GM18499 (cell line): ENCODE measurements at regions not wholly inside any gene's neighbourhood (a gene's known extent, or its start where the extent isn't known, plus 50 kb on each side); places are given as distances from the start of the nearest gene placed in this dataset.
A peak's percentile ranks its signal among the peaks of the same experiment; 100 is the strongest.

Experiments used
- ATAC-seq: cut with Tn5 transposase; IDR thresholded peaks from one replicate; pipeline ENCODE4 v1.9.1; 2021; ENCODE audit warnings: moderate number of reproducible peaks; ENCODE audit not compliant: insufficient read depth, unreplicated experiment

GRCh38 chr7:136807598-136807997 lies 60.9 kb upstream of the CHRM2 start:
- ATAC-seq = no peak

- no peak for ATAC-seq
Observed at GRCh38 chr7:136803028-136803427, 65.4 kb upstream of the CHRM2 start.

- no peak for ATAC-seq
Observed at GRCh38 chr7:136783934-136784333, 84.5 kb upstream of the CHRM2 start.

- no peak for ATAC-seq
Observed at GRCh38 chr7:136741941-136742340, 126.5 kb upstream of the CHRM2 start.

GRCh38 chr7:136728945-136729344 lies 139.5 kb upstream of the CHRM2 start:
- no peak for ATAC-seq

GRCh38 chr7:136726460-136726859 lies 142.0 kb upstream of the CHRM2 start:
- ATAC-seq = no peak

- no peak for ATAC-seq
Observed at GRCh38 chr7:136717910-136718557, 150.4 kb upstream of the CHRM2 start.

GRCh38 chr7:136714062-136714461 lies 154.4 kb upstream of the CHRM2 start:
- no peak for ATAC-seq

GRCh38 chr7:136710751-136711150 lies 157.7 kb upstream of the CHRM2 start:
- no peak for ATAC-seq

GRCh38 chr7:136709876-136710275 lies 158.6 kb upstream of the CHRM2 start:
- ATAC-seq = no peak

- ATAC-seq = no peak
Observed at GRCh38 chr7:136702913-136703312, 165.5 kb upstream of the CHRM2 start.

GRCh38 chr7:136698977-136699376 lies 169.5 kb upstream of the CHRM2 start:
- ATAC-seq = no peak

- no peak for ATAC-seq
Observed at GRCh38 chr7:136698231-136698630, 170.2 kb upstream of the CHRM2 start.

- ATAC-seq = no peak
Observed at GRCh38 chr7:136697271-136697670, 171.2 kb upstream of the CHRM2 start.

- ATAC-seq = no peak
Observed at GRCh38 chr7:136693166-136694119, 175.0 kb upstream of the CHRM2 start.

- ATAC-seq = no peak
Observed at GRCh38 chr7:136692221-136692620, 176.2 kb upstream of the CHRM2 start.

GRCh38 chr7:136688601-136689000 lies 179.9 kb upstream of the CHRM2 start:
- ATAC-seq = no peak

- ATAC-seq = no peak
Observed at GRCh38 chr7:136687693-136688322, 180.6 kb upstream of the CHRM2 start.

GRCh38 chr7:136685501-136686173 lies 182.8 kb upstream of the CHRM2 start:
- no peak for ATAC-seq

- peak; percentile 85 for ATAC-seq
Observed at GRCh38 chr7:136677471-136678365, 190.7 kb upstream of the CHRM2 start.
